Neural cell (in vitro differentiated cells): ENCODE measurements at regions not wholly inside any gene's neighbourhood (a gene's known extent, or its start where the extent isn't known, plus 50 kb on each side); places are given as distances from the start of the nearest gene placed in this dataset.

Experiments
- CTCF ChIP-seq: fragments of 450-650 bp; IDR thresholded peaks from 2 replicates; pipeline ENCODE4 v1.5.1; 2014; ENCODE audit warnings: antibody characterized with exemption, mild to moderate bottlenecking, moderate library complexity; ENCODE audit not compliant: poor library complexity, severe bottlenecking
- EZH2 ChIP-seq: fragments of 200-600, 300-800 bp; shearing (Covaris generic), sonication (generic); IDR thresholded peaks from 2 replicates; pipeline ENCODE4 v1.6.1; 2014; ENCODE audit warnings: antibody characterized with exemption, low read length, borderline replicate concordance, mild to moderate bottlenecking; ENCODE audit not compliant: insufficient read depth, poor library complexity, severe bottlenecking
- POLR2AphosphoS5 ChIP-seq: IDR thresholded peaks from 2 replicates; pipeline ENCODE4 v1.6.1; 2012

- TF ChIP-seq CTCF (no peak), EZH2 (no peak), POLR2AphosphoS5 (no peak)
Measured at GRCh38 chr13:37495046-37495445, 103.5 kb downstream of the POSTN start.
